K562 (cell line): ENCODE measurements at regions not wholly inside any gene's neighbourhood (a gene's known extent, or its start where the extent isn't known, plus 50 kb on each side); places are given as distances from the start of the nearest gene placed in this dataset.

Experiments used
- CHD7 ChIP-seq: fragments of 200-600 bp; sonication (generic); IDR thresholded peaks from one replicate; pipeline ENCODE4 v1.6.1; 2012; ENCODE audit warnings: mild to moderate bottlenecking, low read depth, low read length, inconsistent platforms
- COPS2 ChIP-seq: fragments of 450-650 bp; conservative IDR thresholded peaks from 2 replicates; pipeline ENCODE4 v1.6.1; 2016; ENCODE audit warnings: mild to moderate bottlenecking, moderate library complexity
- IRF9 ChIP-seq: fragments of 450-650 bp; IDR thresholded peaks from 2 replicates; pipeline ENCODE4 v1.6.1; 2016; ENCODE audit warnings: missing biosample characterization, missing genetic modification characterization
- MCM5 ChIP-seq: fragments of 450-650 bp; IDR thresholded peaks from 2 replicates; pipeline ENCODE4 v1.6.1; 2016; ENCODE audit warnings: low read depth
- NCOA2 ChIP-seq, 2 experiments: fragments of 450-650 bp; IDR thresholded peaks; 2 replicates each; pipeline ENCODE4 v1.6.1; 2018; ENCODE audit warnings: mild to moderate bottlenecking in 2 of 2, moderate library complexity in 1 of 2; ENCODE audit not compliant: partially characterized antibody in 2 of 2
- PHF21A ChIP-seq: fragments of 450-650 bp; IDR thresholded peaks from 2 replicates; pipeline ENCODE4 v1.6.1; 2017; ENCODE audit warnings: low read depth, borderline replicate concordance

- TF ChIP-seq CHD7 (no peak), MCM5 (no peak), NCOA2 (IDR thresholded peaks at IDR 0.05; ENCODE audit: partially characterized antibody in 2 of 2) (no peak), COPS2 (no peak), PHF21A (no peak), IRF9 (tag) (no peak)
Measured at GRCh38 chr3:7982126-7982525, 519.5 kb upstream of the LMCD1 start (continued).
